ENCODE measurements at regions not wholly inside any gene's neighbourhood (a gene's known extent, or its start where the extent isn't known, plus 50 kb on each side); places are given as distances from the start of the nearest gene placed in this dataset.
A peak's percentile ranks its signal among the peaks of the same experiment; 100 is the strongest.
"Not testable (repeated sequence)": the region's sequence is repeated elsewhere in the genome, so short reads cannot be mapped to it uniquely, and the experiment has no call there.

GRCh38 chr4:110850461-110851442 is 227.9 kb upstream of the PITX2 start:
- peak; percentile 21 for DNase-seq

DNA sequence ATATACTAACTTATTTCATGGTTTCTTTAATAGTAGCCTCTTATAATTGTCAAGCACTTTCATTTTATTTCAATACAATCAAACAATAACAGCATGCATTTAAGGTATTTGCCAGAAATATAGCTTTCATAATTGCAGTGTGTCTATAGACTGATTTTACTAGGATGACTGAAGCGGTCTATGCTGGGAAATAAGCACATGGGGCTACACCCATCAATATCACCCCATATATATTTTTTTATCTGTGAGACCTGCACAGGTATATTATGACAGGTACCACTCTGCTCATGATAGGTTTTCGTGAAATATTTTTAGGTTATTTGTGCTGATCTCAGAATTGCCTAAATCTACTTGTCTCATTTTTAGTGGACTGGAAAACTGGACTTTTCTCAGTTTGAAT is 229.1 kb upstream of the PITX2 start:
- DNase-seq: no peak

DNA sequence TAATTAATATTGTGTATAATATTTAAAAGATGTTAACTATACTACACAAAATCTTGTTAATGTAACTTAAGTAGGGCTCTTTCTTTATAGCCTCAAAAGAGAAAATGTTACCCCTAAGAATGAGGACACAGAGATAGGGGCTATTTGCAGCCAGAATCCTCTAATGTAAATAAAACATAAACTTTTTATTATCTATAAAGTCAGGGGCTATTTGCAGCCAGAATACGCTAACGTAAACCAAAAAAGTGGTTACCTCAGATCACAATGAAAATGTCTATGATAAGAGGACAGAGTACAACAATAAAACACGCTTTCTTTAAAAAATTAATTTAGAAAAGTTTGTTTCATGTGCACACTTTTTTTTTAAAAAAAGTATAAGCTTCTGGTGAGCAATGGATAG is 229.9 kb upstream of the PITX2 start:
- no peak for DNase-seq

DNA sequence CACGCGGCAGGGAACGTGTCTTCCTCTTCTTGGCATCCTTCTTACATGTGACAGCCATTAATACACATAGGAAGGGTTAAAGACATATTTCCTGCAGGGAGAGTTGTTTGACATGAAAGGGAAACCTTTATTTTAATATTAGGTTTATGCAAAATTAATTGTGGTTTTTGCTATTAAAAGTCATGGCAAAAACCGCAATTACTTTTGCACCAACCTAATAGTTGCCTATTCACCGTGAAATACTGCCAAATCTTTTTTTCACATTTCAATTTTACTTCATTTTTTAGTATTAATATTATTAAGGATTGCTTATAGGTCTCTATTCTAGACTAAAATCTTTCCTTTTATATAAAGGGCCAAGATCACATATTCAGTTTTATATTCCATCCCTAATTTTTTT is 230.4 kb upstream of the PITX2 start:
- no peak for DNase-seq

DNA sequence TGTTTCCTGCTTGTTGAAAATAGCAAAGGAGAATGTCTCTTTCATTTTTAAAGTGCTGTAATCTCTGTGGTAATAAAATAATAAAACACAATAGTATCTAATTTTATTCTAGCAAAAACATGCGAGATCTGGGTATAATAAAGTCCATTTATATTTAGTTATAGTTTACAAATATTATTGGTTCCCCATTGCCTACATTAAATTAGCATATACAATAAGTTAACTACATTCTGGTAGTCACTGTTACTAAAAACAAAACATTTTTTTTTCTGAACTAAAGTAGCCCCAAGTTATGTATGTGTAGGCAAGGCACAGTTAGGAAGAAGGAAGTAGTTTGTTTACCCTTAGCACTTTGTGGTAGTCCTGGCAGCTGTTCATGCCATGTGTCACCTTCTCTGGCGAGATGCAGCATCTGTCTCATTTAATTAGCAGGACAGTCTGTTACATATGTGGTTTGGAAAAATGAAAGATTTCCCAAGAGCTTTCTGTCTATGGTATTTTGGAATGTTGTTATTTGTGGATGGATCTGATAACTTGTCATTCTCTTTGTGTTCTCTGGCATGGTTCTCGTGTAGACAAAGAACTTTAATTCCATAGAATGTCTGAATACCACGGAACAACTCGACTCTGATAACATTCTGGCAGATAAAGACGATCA is 231.3 kb upstream of the PITX2 start:
- no peak for DNase-seq

DNA sequence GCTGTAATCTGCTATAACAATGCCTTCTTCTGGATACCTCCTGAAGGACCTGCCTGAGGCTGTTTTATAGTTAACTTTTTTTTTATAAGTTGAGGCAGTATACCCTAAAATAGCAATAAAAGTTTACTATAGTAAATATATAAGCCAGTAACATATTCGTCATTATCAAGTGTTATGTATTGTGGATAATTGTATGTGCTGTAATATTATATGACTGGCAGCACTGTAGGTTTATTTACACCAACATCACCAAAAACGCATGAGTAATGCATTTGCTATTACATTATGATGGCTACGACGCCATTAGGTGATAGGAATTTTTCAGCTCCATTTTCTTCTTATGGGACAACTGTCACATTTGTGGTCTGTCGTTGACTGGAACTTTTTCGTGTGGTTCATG is 237.2 kb upstream of the PITX2 start:
- no peak for DNase-seq

DNA sequence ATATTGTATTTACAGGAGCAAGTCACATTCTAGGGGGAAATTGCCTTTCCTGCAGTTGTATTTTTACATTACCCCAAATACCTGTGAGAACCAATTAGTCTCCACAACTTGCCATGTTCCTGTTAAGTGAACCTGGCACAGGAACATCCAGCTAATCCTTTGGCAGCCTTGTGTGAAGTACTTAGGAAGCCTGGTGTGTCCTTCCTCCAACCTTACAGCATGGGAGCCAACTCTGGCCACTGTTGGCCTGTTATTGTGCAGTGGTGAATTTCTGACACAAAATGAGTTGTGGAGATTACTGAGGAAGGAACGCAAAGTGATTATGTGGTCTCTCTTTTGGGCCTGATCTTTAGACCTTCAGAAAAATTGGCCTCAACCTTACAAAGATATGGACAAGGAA is 238.0 kb upstream of the PITX2 start:
- no peak for DNase-seq

DNA sequence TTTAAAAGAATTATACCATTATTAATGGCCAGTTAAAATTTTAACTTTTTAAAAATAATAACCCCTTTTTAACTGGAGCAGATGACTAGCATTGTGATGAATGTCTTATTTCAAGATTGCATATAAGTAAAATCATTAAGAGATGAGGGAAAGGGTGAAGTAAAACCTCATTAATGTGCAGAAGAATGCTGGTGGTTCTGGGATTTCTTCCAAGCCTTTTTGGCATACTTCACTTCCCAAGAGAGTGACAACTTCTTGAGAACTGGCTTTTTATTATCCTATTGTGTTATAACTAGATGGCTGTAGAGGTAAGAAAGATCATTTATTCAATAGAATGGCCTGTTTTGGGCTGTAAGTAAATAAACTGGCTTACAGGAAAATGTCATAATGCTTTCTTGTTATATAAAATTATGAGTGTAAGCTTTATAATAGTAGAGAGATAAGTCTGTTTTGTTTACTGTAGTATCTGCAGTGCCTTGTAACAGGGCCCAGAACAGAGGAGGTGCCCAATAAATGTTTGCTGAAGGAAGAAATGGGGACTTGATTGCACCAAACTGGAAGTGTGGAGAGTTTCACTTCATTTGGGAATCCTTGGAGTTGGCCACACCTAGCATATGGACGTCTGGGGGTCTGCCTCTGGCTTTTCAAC is 242.9 kb upstream of the PITX2 start:
- no peak for DNase-seq

DNA sequence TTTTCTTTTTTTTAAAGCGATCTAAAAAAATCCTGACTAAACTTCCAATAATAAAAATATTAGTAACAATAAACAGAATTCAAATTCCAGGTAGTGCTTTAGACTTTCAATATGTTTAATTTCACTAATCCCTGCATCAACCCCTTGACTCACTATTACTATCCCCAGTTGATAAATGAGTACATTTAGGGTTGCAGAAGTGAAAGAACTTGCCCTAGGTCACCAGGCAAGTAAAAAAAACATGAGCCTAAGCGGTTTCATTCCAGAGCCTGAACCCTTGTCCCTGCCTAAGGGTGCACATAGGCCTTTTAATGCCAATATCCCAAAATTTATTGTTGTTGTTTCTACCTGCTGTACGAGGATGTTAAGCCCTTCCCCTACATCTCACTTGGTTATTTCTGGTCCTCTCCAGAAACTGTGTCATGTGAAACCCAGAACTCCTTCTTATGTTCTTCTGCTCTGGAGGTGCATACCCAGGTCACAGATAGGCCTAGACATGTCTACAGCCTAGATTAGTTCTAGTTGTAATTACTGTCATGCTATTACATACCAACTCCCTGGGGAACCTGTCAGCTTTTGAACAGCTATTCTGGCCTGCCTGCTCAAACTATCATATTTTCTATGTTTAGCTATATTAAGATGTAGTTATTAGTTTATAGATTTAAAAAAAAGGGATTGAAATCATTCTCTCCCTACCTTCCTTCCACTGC is 244.5 kb upstream of the PITX2 start:
- DNase-seq: no peak

GRCh38 chr4:110867981-110868720 is 245.3 kb upstream of the PITX2 start:
- DNase-seq: no peak

- DNase-seq: no peak
These were observed 246.2 kb upstream of the PITX2 start for GRCh38 chr4:110869114-110869513.

DNA sequence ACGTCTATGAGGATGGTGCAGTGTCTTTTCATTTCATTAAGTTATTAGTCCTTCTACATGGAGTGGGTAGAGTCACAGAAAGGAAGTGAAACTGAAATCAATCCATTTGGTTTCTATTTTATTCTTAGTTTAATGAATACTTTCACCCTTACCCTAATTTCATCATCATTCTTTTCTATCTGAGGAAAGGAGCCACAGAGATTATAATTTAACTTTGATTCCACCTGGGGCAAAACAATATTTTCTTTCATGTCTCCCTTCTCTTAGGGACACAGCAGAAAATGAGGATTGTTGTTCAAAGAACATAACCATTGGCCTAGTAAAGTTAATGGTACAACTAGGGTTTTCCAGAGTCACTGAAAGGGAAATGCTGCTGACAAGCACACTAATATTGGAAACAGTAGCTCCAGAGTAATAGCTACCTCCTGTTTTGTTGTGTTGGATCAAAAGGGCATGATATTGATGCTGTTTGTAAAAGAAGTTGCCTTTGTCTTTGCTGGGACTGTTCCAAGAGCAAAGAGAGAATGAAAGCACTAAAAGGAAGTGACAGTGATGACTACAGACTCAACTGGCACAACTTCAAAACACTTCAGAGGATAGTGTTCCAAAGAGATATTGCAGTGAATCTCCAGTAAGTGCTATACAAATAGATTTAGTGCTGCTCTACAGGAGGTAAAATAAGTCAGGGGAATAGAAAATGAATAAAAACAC is 247.1 kb upstream of the PITX2 start:
- no peak for DNase-seq

DNA sequence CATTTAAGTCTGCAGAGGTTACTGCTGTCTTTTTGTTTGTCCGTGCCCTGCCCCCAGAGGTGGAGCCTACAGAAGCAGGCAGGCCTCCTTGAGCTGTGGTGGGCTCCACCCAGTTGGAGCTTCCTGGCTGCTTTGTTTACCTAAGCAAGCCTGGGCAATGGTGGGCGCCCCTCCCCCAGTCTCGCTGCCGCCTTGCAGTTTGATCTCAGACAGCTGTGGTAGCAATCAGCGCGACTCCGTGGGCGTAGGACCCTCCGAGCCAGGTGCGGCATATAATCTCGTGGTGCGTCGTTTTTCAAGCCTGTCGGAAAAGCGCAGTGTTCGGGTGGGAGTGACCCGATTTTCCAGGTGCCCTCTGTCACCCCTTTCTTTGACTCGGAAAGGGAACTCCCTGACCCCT is 253.3 kb upstream of the PITX2 start:
- not testable (repeated sequence) for DNase-seq

DNA sequence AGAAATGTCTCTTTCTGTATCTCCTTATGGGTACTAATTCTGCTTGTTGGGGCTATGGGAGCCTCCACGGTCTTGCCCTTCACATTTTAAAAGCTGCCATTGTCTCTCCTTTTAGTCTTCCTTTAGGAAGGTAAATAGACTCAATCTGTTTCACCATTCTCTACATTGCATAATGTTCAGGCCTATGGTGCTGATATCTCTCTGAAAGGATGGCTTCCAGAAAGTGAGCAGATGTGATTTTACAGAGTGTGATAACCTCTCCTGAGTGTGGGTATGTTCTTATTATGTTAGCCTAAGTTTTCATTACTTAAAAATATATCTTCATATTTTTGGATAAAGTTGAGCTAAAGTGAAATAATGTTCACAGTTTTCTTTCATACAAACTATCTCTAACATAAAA is 254.0 kb upstream of the PITX2 start:
- DNase-seq: no peak

DNA sequence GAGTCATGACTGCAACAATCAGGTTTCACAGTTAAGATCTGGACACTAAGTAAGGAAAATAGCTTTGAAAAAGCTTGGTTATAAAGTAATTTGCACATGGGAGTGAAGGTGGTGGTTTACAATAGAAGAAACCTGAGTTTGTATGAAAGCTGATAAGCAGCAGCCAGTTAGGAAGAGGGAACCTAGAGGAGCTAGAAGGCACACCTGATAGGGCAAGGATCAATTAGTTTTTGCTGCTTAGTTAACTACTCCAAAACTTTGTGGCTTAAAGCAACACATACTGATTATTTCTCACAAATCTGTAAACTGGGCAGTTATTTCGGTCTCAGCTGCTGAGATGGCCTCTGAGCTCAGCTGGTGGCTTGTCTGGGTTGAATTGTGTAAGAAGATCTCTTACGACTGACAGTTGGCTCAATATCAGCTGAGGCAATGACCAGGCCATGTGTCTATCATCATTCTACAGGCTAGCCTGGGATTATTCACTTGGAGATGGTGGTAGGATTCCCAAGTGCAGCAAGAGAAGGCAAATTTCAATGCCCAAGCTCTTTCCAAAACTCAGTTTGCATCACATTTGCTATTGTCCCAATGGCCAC is 255.0 kb upstream of the PITX2 start:
- no peak for DNase-seq

GRCh38 chr4:110878413-110878812 is 255.5 kb upstream of the PITX2 start:
- no peak for DNase-seq

- no peak for DNase-seq
These were observed 256.1 kb upstream of the PITX2 start for GRCh38 chr4:110878956-110879355.

- DNase-seq: no peak
These were observed 263.4 kb upstream of the PITX2 start for GRCh38 chr4:110886270-110886669.

DNA sequence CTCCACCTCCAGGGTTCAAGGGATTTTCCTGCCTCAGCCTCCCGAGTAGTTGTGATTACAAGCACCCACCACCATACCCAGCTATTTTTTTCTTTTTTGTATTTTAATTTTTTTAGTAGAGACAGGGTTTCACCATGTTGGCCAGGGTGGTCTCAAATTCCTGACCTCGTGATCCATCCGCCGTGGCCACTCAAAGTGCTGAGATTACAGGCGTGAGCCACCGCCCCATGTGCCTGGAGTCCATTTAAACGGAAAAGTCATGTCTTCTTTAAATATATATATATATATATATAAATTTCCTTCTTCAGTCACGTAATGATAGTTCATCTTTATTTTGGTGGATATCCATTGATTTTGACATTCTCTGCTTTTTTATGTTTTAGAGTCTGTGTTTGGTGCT is 264.0 kb upstream of the PITX2 start:
- no peak for DNase-seq

DNA sequence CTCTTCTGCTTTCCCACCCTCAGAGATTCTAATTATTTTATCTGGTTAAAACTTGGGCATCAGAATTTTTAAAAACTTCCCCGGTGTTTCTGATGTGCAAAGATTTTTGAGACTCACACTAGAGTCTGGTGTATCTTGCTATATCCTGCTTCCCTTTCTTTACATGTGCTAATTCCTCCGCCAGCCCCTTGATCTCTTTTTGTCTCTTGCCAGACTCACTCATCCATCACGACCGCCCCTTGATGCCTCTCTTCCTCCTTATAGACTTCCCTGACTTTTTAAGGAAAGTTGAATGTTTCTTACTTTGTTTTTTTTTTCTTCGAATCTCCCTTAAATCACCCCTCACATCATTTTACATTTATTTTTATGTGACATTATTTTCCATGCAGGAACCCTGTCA is 274.9 kb upstream of the PITX2 start:
- no peak for DNase-seq

GRCh38 chr4:110898290-110898689 is 275.4 kb upstream of the PITX2 start:
- no peak for DNase-seq
